SU-DHL-6 (cell line): ENCODE measurements at regions not wholly inside any gene's neighbourhood (a gene's known extent, or its start where the extent isn't known, plus 50 kb on each side); places are given as distances from the start of the nearest gene placed in this dataset.
"Not testable (repeated sequence)": the region's sequence is repeated elsewhere in the genome, so short reads cannot be mapped to it uniquely, and the experiment has no call there.

Source experiments
- H2AFZ ChIP-seq: fragments of 200-600 bp; sonication (generic); 2 replicates; pipeline ENCODE4 v1.6.1; 2014; ENCODE audit warnings: low read depth, mild to moderate bottlenecking, moderate library complexity, mixed read lengths, antibody characterized with exemption, low read length; ENCODE audit not compliant: severe bottlenecking
- H3F3A ChIP-seq: fragments of 200-600 bp; shearing (Covaris generic); 2 replicates; pipeline ENCODE4 v1.6.0; 2016; ENCODE audit warnings: antibody characterized with exemption, mild to moderate bottlenecking; ENCODE audit not compliant: insufficient read depth
- H3K27ac ChIP-seq: fragments of 200-600 bp; sonication (generic); 2 replicates; pipeline ENCODE4 v1.5.1; 2016; ENCODE audit warnings: low read depth, mild to moderate bottlenecking, low read length, moderate library complexity, mixed read lengths
- H3K27me3 ChIP-seq: fragments of 200-600 bp; sonication (generic), shearing (Covaris generic); 2 replicates; pipeline ENCODE4 v1.6.0; 2014; ENCODE audit warnings: mild to moderate bottlenecking, low read length
- H3K36me3 ChIP-seq: fragments of 200-600 bp; sonication (generic); 2 replicates; pipeline ENCODE4 v1.6.1; 2014; ENCODE audit warnings: mild to moderate bottlenecking, low read length, mixed read lengths
- H3K4me2 ChIP-seq: fragments of 300-600, 200-600 bp; shearing (Covaris generic), sonication (generic); 2 replicates; pipeline ENCODE4 v1.6.0; 2014; ENCODE audit warnings: low read length, low read depth, mild to moderate bottlenecking; ENCODE audit not compliant: poor library complexity, severe bottlenecking
- H3K4me3 ChIP-seq: fragments of 200-600 bp; sonication (generic); 2 replicates; pipeline ENCODE4 v1.5.1; 2014; ENCODE audit warnings: antibody characterized with exemption, low read length, mild to moderate bottlenecking, mixed read lengths; ENCODE audit not compliant: insufficient read depth, poor library complexity, severe bottlenecking
- H3K79me2 ChIP-seq: fragments of 200-600 bp; sonication (generic); 2 replicates; pipeline ENCODE4 v1.6.1; 2014; ENCODE audit warnings: mild to moderate bottlenecking, low read length, moderate library complexity; ENCODE audit not compliant: insufficient read depth
- H3K9ac ChIP-seq: fragments of 200-600 bp; sonication (generic); 2 replicates; pipeline ENCODE4 v1.7.0; 2014; ENCODE audit warnings: mild to moderate bottlenecking, low read length
- H3K9me2 ChIP-seq: fragments of 200-600 bp; sonication (generic); replicated peaks from 2 replicates; pipeline ENCODE4 v1.6.1; 2014; ENCODE audit warnings: low read length; ENCODE audit not compliant: insufficient read depth
- H3K9me3 ChIP-seq: fragments of 200-600 bp; sonication (generic); 2 replicates; pipeline ENCODE4 v1.6.1; 2014; ENCODE audit warnings: low read length, mixed read lengths; ENCODE audit not compliant: insufficient read depth
- H4K20me1 ChIP-seq: fragments of 200-600 bp; sonication (generic); 2 replicates; pipeline ENCODE4 v1.6.1; 2014; ENCODE audit warnings: low read depth, mild to moderate bottlenecking, antibody characterized with exemption, low read length, moderate library complexity, mixed read lengths
- CTCF ChIP-seq: fragments of 200-600 bp; sonication (generic); IDR thresholded peaks from one replicate; pipeline ENCODE4 v1.5.1; 2017; ENCODE audit warnings: antibody characterized with exemption, mild to moderate bottlenecking, low read length, moderate library complexity; ENCODE audit not compliant: insufficient read depth, poor library complexity, severe bottlenecking
- EZH2phosphoT487 ChIP-seq: fragments of 200-600 bp; sonication (generic), shearing (Covaris generic); conservative IDR thresholded peaks from 2 replicates; pipeline ENCODE4 v1.6.1; 2018; ENCODE audit warnings: mild to moderate bottlenecking, antibody characterized with exemption, low read length, moderate library complexity, mixed read lengths

- Histone ChIP-seq H3K27me3 (no peaks in the 10 kb centered on the region), H3K9ac (no peak overlapping the region), H3K9me2 (no peaks in the 10 kb centered on the region), H3K9me3 (no peaks in the 10 kb centered on the region), H3K4me2 (no peak overlapping the region), H3K36me3 (no peaks in the 10 kb centered on the region), H3F3A (no peaks in the 10 kb centered on the region), H3K27ac (no peak overlapping the region), H3K79me2 (no peaks in the 10 kb centered on the region), H2AFZ (no peak overlapping the region), H4K20me1 (no peaks in the 10 kb centered on the region), H3K4me3 (no peak overlapping the region)
- TF ChIP-seq CTCF (no peak), EZH2phosphoT487 (no peak)
Measured at GRCh38 chr10:3559527-3559926, 225.5 kb downstream of the KLF6 start.

- Histone ChIP-seq H3K9ac (no peak overlapping the region), H3K27ac (no peak overlapping the region), H3K27me3 (no peaks in the 10 kb centered on the region), H3K36me3 (no peaks in the 10 kb centered on the region), H3F3A (no peaks in the 10 kb centered on the region), H3K4me3 (no peak overlapping the region), H3K79me2 (no peaks in the 10 kb centered on the region), H3K9me3 (no peaks in the 10 kb centered on the region), H2AFZ (no peak overlapping the region), H4K20me1 (no peaks in the 10 kb centered on the region), H3K4me2 (no peak overlapping the region), H3K9me2 (no peaks in the 10 kb centered on the region)
- no peak for TF ChIP-seq CTCF
Measured at GRCh38 chr10:3559011-3559410, 226.0 kb downstream of the KLF6 start.

GRCh38 chr10:3556191-3557017 is 228.6 kb downstream of the KLF6 start:
- not testable (repeated sequence) for H3K36me3 ChIP-seq, H3K27me3 ChIP-seq, H3F3A ChIP-seq, H3K9me3 ChIP-seq, H3K79me2 ChIP-seq, H3K27ac ChIP-seq, H2AFZ ChIP-seq, H3K9me2 ChIP-seq, H4K20me1 ChIP-seq, H3K4me2 ChIP-seq, H3K9ac ChIP-seq, H3K4me3 ChIP-seq

GRCh38 chr10:3554121-3554522 is 230.9 kb downstream of the KLF6 start:
- no peaks in the 10 kb centered on the region for H4K20me1 ChIP-seq
- no peaks in the 10 kb centered on the region for H3K9me2 ChIP-seq
- H3K4me3 ChIP-seq = no peak overlapping the region
- no peak overlapping the region for H3K9ac ChIP-seq
- no peaks in the 10 kb centered on the region for H3K9me3 ChIP-seq
- H3K27ac ChIP-seq = no peak overlapping the region
- no peaks in the 10 kb centered on the region for H3K36me3 ChIP-seq
- no peaks in the 10 kb centered on the region for H3K79me2 ChIP-seq
- H3F3A ChIP-seq = no peaks in the 10 kb centered on the region
- no peak overlapping the region for H3K4me2 ChIP-seq
- H2AFZ ChIP-seq = no peak overlapping the region
- TF ChIP-seq CTCF = no peak
- no peak for TF ChIP-seq EZH2phosphoT487
- H3K27me3 ChIP-seq = no peaks in the 10 kb centered on the region
